H1 (cell line): ENCODE measurements at regions not wholly inside any gene's neighbourhood (a gene's known extent, or its start where the extent isn't known, plus 50 kb on each side); places are given as distances from the start of the nearest gene placed in this dataset.

Experiments
- CTCF ChIA-PET: fragments of 300-600 bp; sonication (Branson Sonifier 250); formaldehyde crosslinking; loops from one replicate; lab custom pipeline; 2021; ENCODE audit not compliant: partially characterized antibody; lab: Charles Lee
- POLR2A ChIA-PET: fragments of 300-600 bp; sonication (Branson Sonifier 250); formaldehyde crosslinking; loops from one replicate; lab custom pipeline; 2021; ENCODE audit warnings: inconsistent platforms; ENCODE audit not compliant: partially characterized antibody; lab: Charles Lee
- DNase-seq, 2 experiments: peaks; one replicate each; pipeline versions ENCODE4 v3.0.0 to v3.0.0-alpha.2; 2010 to 2022; ENCODE audit warnings: low spot score in 2 of 2, low read depth in 1 of 2, mixed read lengths in 1 of 2
- FAIRE-seq: peaks from 2 replicates; lab custom pipeline; 2011; peaks lifted over from hg19 to GRCh38; lab: Jason Lieb, UNC
- H2AFZ ChIP-seq: 2 replicates; pipeline ENCODE4 v1.8.1; 2012; ENCODE audit warnings: low read length, inconsistent platforms
- H2AK5ac ChIP-seq: 2 replicates; pipeline ENCODE4 v1.6.1; 2013; ENCODE audit warnings: low read depth, low read length
- H2BK120ac ChIP-seq: replicated peaks from 2 replicates; pipeline ENCODE3; 2013; ENCODE audit warnings: low read depth, low read length, inconsistent platforms
- H2BK12ac ChIP-seq: 2 replicates; pipeline ENCODE4 v1.6.1; 2013; ENCODE audit warnings: low read depth, low read length
- H2BK15ac ChIP-seq: 2 replicates; pipeline ENCODE4 v1.6.1; 2013; ENCODE audit warnings: low read length
- H2BK20ac ChIP-seq: 2 replicates; pipeline ENCODE4 v1.6.1; 2013; ENCODE audit warnings: low read length
- H2BK5ac ChIP-seq: 2 replicates; pipeline ENCODE4 v1.6.1; 2013; ENCODE audit warnings: low read depth, low read length
- H3K14ac ChIP-seq: 2 replicates; pipeline ENCODE4 v1.6.1; 2013; ENCODE audit warnings: inconsistent platforms; ENCODE audit not compliant: insufficient read length
- H3K18ac ChIP-seq: 2 replicates; pipeline ENCODE4 v1.6.1; 2013; ENCODE audit warnings: low read length; ENCODE audit errors: extremely low read depth
- H3K23ac ChIP-seq: 2 replicates; pipeline ENCODE4 v1.6.1; 2013; ENCODE audit warnings: inconsistent platforms; ENCODE audit not compliant: insufficient read length
- H3K23me2 ChIP-seq: 2 replicates; pipeline ENCODE4 v1.6.1; 2013; ENCODE audit warnings: low read depth, low read length
- H3K27ac ChIP-seq: 2 replicates; pipeline ENCODE4 v1.6.1; 2011; ENCODE audit warnings: low read depth, low read length, inconsistent platforms
- H3K27me3 ChIP-seq, 4 experiments: replicated peaks in 1 of 4; 1 replicate in 1 of 4; 2 replicates in 3 of 4; pipeline versions ENCODE4 v1.6.1 to v1.8.1; 2011 to 2013; ENCODE audit warnings: low read length in 3 of 4, mild to moderate bottlenecking in 3 of 4, inconsistent platforms in 2 of 4, mixed read lengths in 2 of 4, moderate library complexity in 1 of 4; ENCODE audit not compliant: control insufficient read depth in 3 of 4, insufficient read depth in 3 of 4; ENCODE audit errors: extremely low read depth in 1 of 4
- H3K36me3 ChIP-seq, 4 experiments: 2 replicates each; pipeline versions ENCODE4 v1.6.1 to v1.8.1; 2011 to 2013; ENCODE audit warnings: mild to moderate bottlenecking in 4 of 4, low read length in 3 of 4, moderate library complexity in 2 of 4, control low read depth in 1 of 4, inconsistent platforms in 1 of 4; ENCODE audit not compliant: insufficient read depth in 4 of 4, control insufficient read depth in 2 of 4
- H3K4ac ChIP-seq: replicated peaks from 2 replicates; pipeline ENCODE3; 2013; ENCODE audit warnings: low read length, low read depth, mixed read lengths, inconsistent platforms; ENCODE audit not compliant: insufficient read length
- H3K4me1 ChIP-seq, 4 experiments: replicated peaks in 1 of 4; 1 replicate in 1 of 4; 2 replicates in 3 of 4; pipeline versions ENCODE4 v1.6.1 to v1.8.1; 2011 to 2013; ENCODE audit warnings: low read length in 3 of 4, inconsistent platforms in 2 of 4, mixed read lengths in 1 of 4; ENCODE audit not compliant: insufficient read depth in 4 of 4, control insufficient read depth in 3 of 4
- H3K4me2 ChIP-seq, 2 experiments: 2 replicates each; pipeline versions ENCODE4 v1.6.1 to v1.8.1; 2011 to 2013; ENCODE audit warnings: low read depth in 2 of 2, low read length in 2 of 2, control low read depth in 1 of 2, inconsistent platforms in 1 of 2, mild to moderate bottlenecking in 1 of 2; ENCODE audit not compliant: insufficient read depth in 1 of 2
- H3K4me3 ChIP-seq, 4 experiments: fragments of 200-600, 300-600 bp in 1 of 4; sonication (generic), shearing (Covaris generic), sonication (Bioruptor Twin) in 1 of 4; 2 replicates each; pipeline versions ENCODE4 v1.5.1 to v1.8.1; 2011 to 2016; ENCODE audit warnings: low read length in 4 of 4, low read depth in 3 of 4, control low read depth in 2 of 4, inconsistent platforms in 2 of 4, mild to moderate bottlenecking in 2 of 4, mixed read lengths in 1 of 4, moderate library complexity in 1 of 4; ENCODE audit not compliant: insufficient read depth in 2 of 4; ENCODE audit errors: extremely low read depth in 1 of 4
- H3K56ac ChIP-seq: replicated peaks from 2 replicates; pipeline ENCODE3; 2013; ENCODE audit warnings: low read depth, mild to moderate bottlenecking, mixed read lengths, low read length, inconsistent platforms; ENCODE audit not compliant: insufficient read length
- H3K79me1 ChIP-seq: 2 replicates; pipeline ENCODE4 v1.6.1; 2013; ENCODE audit warnings: low read depth, low read length, control low read depth
- H3K79me2 ChIP-seq, 2 experiments: 2 replicates each; pipeline versions ENCODE4 v1.6.1 to v1.8.1; 2012 to 2013; ENCODE audit warnings: low read length in 2 of 2, mild to moderate bottlenecking in 2 of 2, inconsistent platforms in 1 of 2; ENCODE audit not compliant: insufficient read depth in 2 of 2, control insufficient read depth in 1 of 2
- H3K9ac ChIP-seq, 4 experiments: replicated peaks in 1 of 4; 1 replicate in 1 of 4; 2 replicates in 3 of 4; pipeline versions ENCODE4 v1.6.1 to v1.8.1; 2011 to 2013; ENCODE audit warnings: low read depth in 3 of 4, low read length in 3 of 4, control low read depth in 2 of 4, mild to moderate bottlenecking in 2 of 4, moderate library complexity in 2 of 4, inconsistent platforms in 1 of 4; ENCODE audit errors: extremely low read depth in 1 of 4
- H3K9me3 ChIP-seq, 2 experiments: 2 replicates each; pipeline versions ENCODE4 v1.6.1 to v1.8.1; 2012 to 2013; ENCODE audit warnings: mild to moderate bottlenecking in 2 of 2, moderate library complexity in 2 of 2, control low read depth in 1 of 2, inconsistent platforms in 1 of 2, low read depth in 1 of 2, low read length in 1 of 2, mixed read lengths in 1 of 2; ENCODE audit not compliant: insufficient read depth in 2 of 2
- H4K20me1 ChIP-seq, 2 experiments: replicated peaks in 1 of 2; 2 replicates each; pipeline versions ENCODE3 to v1.8.1; 2011 to 2013; ENCODE audit warnings: inconsistent platforms in 2 of 2, low read length in 2 of 2, mild to moderate bottlenecking in 1 of 2; ENCODE audit not compliant: insufficient read depth in 2 of 2, control insufficient read depth in 1 of 2
- H4K5ac ChIP-seq: 2 replicates; pipeline ENCODE4 v1.6.1; 2013; ENCODE audit warnings: low read length, low read depth, mixed read lengths, inconsistent platforms; ENCODE audit not compliant: insufficient read length
- H4K8ac ChIP-seq: 2 replicates; pipeline ENCODE4 v1.8.0; 2013; ENCODE audit warnings: mild to moderate bottlenecking, moderate library complexity, low read length, inconsistent platforms; ENCODE audit not compliant: insufficient read depth; ENCODE audit errors: extremely low read depth
- H4K91ac ChIP-seq: replicated peaks from 2 replicates; pipeline ENCODE3; 2013; ENCODE audit warnings: low read length, mixed read lengths, inconsistent platforms; ENCODE audit not compliant: insufficient read length
- CREB1 ChIP-seq: IDR thresholded peaks from 2 replicates; pipeline ENCODE4 v1.6.1; 2012; ENCODE audit warnings: inconsistent platforms
- CTCF ChIP-seq, 3 experiments: IDR thresholded peaks; 1 replicate in 2 of 3; 2 replicates in 1 of 3; pipeline versions ENCODE4 v1.5.1 to v1.6.1; 2011; ENCODE audit warnings: low read length in 3 of 3, mild to moderate bottlenecking in 3 of 3, inconsistent platforms in 2 of 3, low read depth in 1 of 3, moderate library complexity in 1 of 3; ENCODE audit not compliant: insufficient read depth in 1 of 3; ENCODE audit errors: control extremely low read depth in 1 of 3
- KDM4A ChIP-seq: IDR thresholded peaks from one replicate; pipeline ENCODE4 v1.7.1; 2012; ENCODE audit warnings: low read depth, mild to moderate bottlenecking, moderate library complexity, low read length, inconsistent platforms; ENCODE audit not compliant: severe bottlenecking
- KDM5A ChIP-seq: fragments of 200-600 bp; IDR thresholded peaks from 2 replicates; pipeline ENCODE4 v1.7.1; 2012; ENCODE audit warnings: mild to moderate bottlenecking, low read length, inconsistent platforms, mixed read lengths
- POLR2A ChIP-seq, 2 experiments: IDR thresholded peaks; 1 replicate in 1 of 2; 2 replicates in 1 of 2; pipeline ENCODE4 v1.6.1; 2011; ENCODE audit warnings: low read depth in 2 of 2, low read length in 2 of 2, mild to moderate bottlenecking in 2 of 2; ENCODE audit errors: control extremely low read depth in 1 of 2
- RAD21 ChIP-seq, 2 experiments: IDR thresholded peaks in 1 of 2; conservative IDR thresholded peaks in 1 of 2; 2 replicates each; pipeline ENCODE4 v1.6.1; 2011; ENCODE audit warnings: low read depth in 2 of 2, low read length in 2 of 2, improper control_type of control experiment in 1 of 2, inconsistent platforms in 1 of 2, mild to moderate bottlenecking in 1 of 2, moderate library complexity in 1 of 2
- TBP ChIP-seq: IDR thresholded peaks from 2 replicates; pipeline ENCODE4 v1.6.1; 2011; ENCODE audit warnings: low read depth, low read length, improper control_type of control experiment
- USF2 ChIP-seq: IDR thresholded peaks from 2 replicates; pipeline ENCODE4 v1.6.1; 2011; ENCODE audit warnings: low read length, improper control_type of control experiment
- WGBS, 2 experiments: shearing (Covaris generic) in 1 of 2; methylation state at CpG; one replicate each; pipeline versions ENCODE4 v1.1.6 to v1.1.7; 2013 to 2015; ENCODE audit warnings: low lambda C conversion rate in 2 of 2, mixed read lengths in 2 of 2, inconsistent platforms in 1 of 2, low coverage in 1 of 2, missing lambda C conversion rate in 1 of 2; ENCODE audit not compliant: insufficient replicate concordance in 2 of 2, insufficient coverage in 1 of 2, insufficient read length in 1 of 2; ENCODE audit errors: extremely low coverage in 1 of 2, missing lambda C conversion rate in 1 of 2; 5-methylcytosine and 5-hydroxymethylcytosine counted together

GRCh38 chr7:26011039-26011696 lies 140.8 kb upstream of the NFE2L3 start:
- CTCF ChIA-PET: no interaction called here
- WGBS, 2 experiments: 88% methylated on average over 9 of the region's 9 CpGs; no CpG with 5 or more reads in 1 of the 2 experiments
- peak overlapping the region; percentile 78; the same call in 1 of the 2 replicates for H2BK5ac ChIP-seq

More at GRCh38 chr7:26011039-26011696, 140.8 kb upstream of the NFE2L3 start:
- DNase-seq: no peak
- Histone ChIP-seq H2BK15ac (no peak overlapping the region), H3K14ac (no peak overlapping the region), H3K4me1 (no peaks in the 10 kb centered on the region; a peak in 1 of 7 replicates), H2AK5ac (peak overlapping the region; percentile 90), H3K9ac (no peak overlapping the region), H3K36me3 (peaks cover 0 to 4% (median 1%) of the 10 kb centered on the region in 4 experiments; a peak in 2 of 8 replicates), H2BK12ac (peak overlapping the region; percentile 33; the same call in 1 of the 2 replicates), H3K4me2 (no peak overlapping the region), H2BK120ac (no peak overlapping the region), H3K4me3 (peak overlapping the region in 1 of 4 experiments; percentile 16; a peak in 1 of 8 replicates)
- POLR2A ChIA-PET: no interaction called here
- TF ChIP-seq KDM5A: no peak
- TF ChIP-seq RAD21 (IDR thresholded peaks at IDR 0.05 in 1 of 2, conservative IDR thresholded peaks at IDR 0.05 in 1 of 2; ENCODE audit: low read depth in 2 of 2, low read length in 2 of 2): no peak
- TF ChIP-seq CTCF (IDR thresholded peaks at IDR 0.05; ENCODE audit: control extremely low read depth in 1 of 3, insufficient read depth in 1 of 3, low read depth in 1 of 3, low read length in 3 of 3): no peak
- no peak for TF ChIP-seq KDM4A
- no peak for TF ChIP-seq POLR2A (IDR thresholded peaks at IDR 0.05; ENCODE audit: control extremely low read depth in 1 of 2, low read depth in 2 of 2, low read length in 2 of 2)
- TF ChIP-seq CREB1: no peak
- no peak for TF ChIP-seq TBP
- TF ChIP-seq USF2: no peak
- TF ChIP-seq, all 59 proteins: peak for 0
- H3K79me1 ChIP-seq: no peaks in the 10 kb centered on the region
- FAIRE-seq: no peak
- no peak overlapping the region for H3K18ac ChIP-seq
- H4K91ac ChIP-seq: peak overlapping the region; percentile 35
- H3K4ac ChIP-seq: no peak overlapping the region
- H4K8ac ChIP-seq: no peak overlapping the region
- no peak overlapping the region for H2BK20ac ChIP-seq
- H4K5ac ChIP-seq: no peak overlapping the region
- no peaks in the 10 kb centered on the region for H3K23me2 ChIP-seq
- peak overlapping the region; percentile 57; the same call in 1 of the 2 replicates for H3K27ac ChIP-seq
- no peaks in the 10 kb centered on the region for H3K79me2 ChIP-seq
- H3K9me3 ChIP-seq: peaks cover 20 to 26% of the 10 kb centered on the region in 2 experiments
- no peak overlapping the region for H3K23ac ChIP-seq
- no peaks in the 10 kb centered on the region for H4K20me1 ChIP-seq
- H3K56ac ChIP-seq: peak overlapping the region; percentile 17
- peaks cover 0 to 8% (median 5%) of the 10 kb centered on the region in 4 experiments; a peak in 5 of 7 replicates for H3K27me3 ChIP-seq
- no peak overlapping the region for H2AFZ ChIP-seq
